CD1c-positive myeloid dendritic cell (primary cell): ENCODE measurements at regions not wholly inside any gene's neighbourhood (a gene's known extent, or its start where the extent isn't known, plus 50 kb on each side); places are given as distances from the start of the nearest gene placed in this dataset.
A peak's percentile ranks its signal among the peaks of the same experiment; 100 is the strongest.

ENCODE experiments used
- DNase-seq: peaks from one replicate; pipeline ENCODE4 v3.0.0-alpha.2; 2016; ENCODE audit errors: extremely low spot score

DNA sequence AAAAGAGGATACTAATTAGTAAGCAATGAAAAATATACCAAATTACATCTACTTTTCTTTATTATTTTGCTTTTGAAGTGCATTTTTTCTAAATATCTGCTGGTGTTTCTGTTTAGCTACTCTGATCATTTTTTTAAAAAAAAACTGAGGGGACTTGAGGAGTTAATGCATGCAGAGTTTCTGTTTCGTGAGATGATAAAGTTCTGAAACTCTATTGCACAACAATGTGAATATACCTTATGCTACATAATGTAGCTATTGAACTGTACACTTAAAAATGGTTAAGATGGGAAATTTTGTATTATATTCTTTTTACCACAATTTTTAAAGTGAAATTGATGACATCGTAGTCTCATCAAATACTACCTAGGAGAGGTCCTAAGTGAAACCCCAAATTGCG, 288.3 kb upstream of the NR4A3 start:
- DNase-seq: no peak

GRCh38 chr9:99537996-99538395, 283.7 kb upstream of the NR4A3 start:
- no peak for DNase-seq

- DNase-seq: no peak
Measured at GRCh38 chr9:99544526-99544925, 277.2 kb upstream of the NR4A3 start.

GRCh38 chr9:99549441-99549840, 272.2 kb upstream of the NR4A3 start:
- no peak for DNase-seq

DNA sequence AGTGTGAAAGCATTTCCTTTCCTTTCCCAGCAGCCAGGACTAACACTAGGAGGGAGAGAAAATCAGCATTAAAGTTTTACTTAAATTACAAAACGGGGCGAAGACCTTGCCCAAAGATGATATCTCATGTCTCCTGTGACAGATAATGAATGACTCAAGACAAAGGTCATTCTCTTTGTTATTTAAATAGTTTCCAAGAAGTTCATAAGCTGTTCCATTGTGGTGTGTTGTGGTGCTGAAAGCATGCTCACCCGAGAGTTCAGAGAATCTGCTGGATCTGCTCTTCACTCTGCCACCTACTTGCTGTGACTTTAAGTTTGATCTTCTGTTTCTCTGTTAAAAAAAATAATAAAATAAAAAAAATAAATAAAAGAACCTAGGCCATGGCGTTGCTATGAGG, 265.9 kb upstream of the NR4A3 start:
- DNase-seq: no peak

DNA sequence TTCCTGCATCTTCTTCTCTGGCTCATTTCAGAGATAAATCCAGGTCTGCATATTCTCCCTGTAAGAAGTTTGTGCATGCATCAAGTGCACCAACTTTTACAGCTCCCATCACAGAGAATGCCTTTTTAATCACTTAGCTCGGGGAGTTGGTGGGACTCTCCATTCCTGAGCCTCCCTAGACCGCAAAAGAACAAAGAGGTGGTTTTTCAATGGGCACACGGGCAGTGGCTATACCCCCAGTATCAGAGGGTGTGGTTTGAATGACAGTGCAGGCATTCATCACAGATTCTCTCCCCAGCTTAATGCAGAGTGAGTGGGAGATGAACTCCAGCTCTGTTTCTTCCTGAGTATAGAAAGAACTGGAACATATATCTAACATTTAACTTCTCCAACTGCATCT, 264.7 kb upstream of the NR4A3 start:
- no peak for DNase-seq

DNA sequence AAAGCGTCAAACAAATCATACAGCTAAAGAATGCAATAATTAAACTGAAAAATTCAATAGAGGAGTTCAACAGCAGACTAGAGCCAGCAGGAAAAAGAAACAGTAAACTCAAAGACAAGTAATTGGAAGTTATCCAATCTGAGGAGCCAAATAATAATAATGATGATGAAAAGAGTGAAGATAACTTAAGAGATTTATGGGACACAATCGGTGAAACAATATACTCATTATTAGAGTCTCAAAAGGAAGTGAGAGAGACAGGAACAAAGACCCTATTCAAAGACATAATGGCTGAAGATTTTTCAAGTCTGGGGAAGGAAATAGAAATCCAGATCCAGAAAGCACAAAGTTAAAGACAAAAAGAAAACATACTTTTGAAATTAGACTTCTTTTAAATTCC, 263.9 kb upstream of the NR4A3 start:
- no peak for DNase-seq

DNA sequence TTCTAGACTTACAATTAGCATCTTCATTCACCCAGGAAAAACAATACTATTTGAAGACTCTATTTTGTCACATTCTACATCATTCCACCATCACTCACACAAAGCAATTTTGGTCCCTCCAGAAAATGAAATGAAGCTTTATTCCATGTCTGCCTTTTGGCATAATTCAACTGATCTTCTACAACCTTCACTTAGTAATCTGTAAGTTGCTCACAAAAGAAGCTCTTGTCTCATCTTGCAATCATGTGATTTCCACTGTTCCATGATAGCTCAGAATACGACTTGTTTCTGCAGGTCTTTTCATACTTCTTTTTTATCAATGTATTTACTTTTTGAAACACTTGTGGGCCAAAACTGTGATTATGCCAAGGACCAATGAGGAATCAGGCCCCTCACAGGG, 261.9 kb upstream of the NR4A3 start:
- DNase-seq: no peak

DNA sequence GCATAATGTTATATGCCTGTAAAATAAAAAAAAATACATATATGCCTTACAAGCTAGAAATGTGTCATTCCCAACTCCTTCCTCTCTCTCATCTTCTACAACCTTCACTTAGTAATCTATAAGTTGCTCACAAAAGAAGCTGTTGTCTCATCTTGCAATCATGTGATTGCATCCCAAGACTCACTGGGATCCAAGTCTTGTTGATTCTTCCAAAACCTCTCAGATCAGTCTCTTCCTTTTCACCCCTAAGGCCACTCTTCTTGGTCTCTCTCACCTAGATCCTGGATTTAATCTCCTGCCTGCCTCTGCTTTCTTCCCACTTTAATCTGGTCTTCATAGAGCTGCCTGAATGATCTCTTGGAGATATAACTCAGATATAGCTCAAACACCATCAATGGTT, 261.1 kb upstream of the NR4A3 start:
- no peak for DNase-seq

GRCh38 chr9:99561509-99561917, 260.2 kb upstream of the NR4A3 start:
- DNase-seq: peak; percentile 59

GRCh38 chr9:99561961-99562565, 259.6 kb upstream of the NR4A3 start:
- DNase-seq: peak; percentile 57

DNA sequence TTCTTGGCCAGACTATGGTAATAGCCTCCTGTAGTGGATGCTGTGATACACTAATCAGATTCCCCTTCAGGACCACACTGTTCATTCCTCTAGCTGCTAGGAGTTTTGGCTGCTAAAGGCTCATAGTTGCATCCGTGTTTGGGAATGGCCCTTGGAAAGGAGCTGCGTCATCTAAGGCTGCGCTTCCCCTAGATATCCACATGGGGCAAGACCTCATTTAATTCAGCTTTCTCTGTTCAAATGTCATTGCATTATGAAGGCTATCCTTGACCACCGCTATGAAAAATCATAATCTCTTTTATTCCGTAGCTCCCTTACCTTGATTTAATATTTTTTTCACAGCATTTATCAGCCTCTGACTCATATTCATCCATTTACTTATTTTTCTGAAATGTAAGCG, 258.3 kb upstream of the NR4A3 start:
- no peak for DNase-seq

DNA sequence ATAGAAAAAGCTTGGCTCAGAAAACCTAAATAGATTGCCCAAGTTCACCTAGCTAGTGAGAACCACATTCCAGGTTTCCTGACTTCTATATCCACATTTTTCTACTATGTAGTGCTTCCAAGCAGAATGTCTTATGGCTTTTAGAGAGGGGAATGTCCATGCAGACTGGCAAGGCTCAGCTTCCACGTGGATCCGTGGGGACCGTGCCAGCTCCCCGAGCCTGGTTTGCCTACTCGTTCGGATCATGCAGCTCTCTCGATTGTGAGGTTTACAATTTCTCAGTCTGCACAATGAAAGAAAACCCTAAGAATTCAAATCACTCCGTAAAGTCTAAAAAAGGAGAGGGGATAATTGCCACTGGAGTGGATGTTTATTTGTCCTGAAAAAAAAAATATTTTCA, 256.5 kb upstream of the NR4A3 start:
- DNase-seq: no peak

GRCh38 chr9:99567436-99567835, 254.2 kb upstream of the NR4A3 start:
- DNase-seq: peak; percentile 32

DNA sequence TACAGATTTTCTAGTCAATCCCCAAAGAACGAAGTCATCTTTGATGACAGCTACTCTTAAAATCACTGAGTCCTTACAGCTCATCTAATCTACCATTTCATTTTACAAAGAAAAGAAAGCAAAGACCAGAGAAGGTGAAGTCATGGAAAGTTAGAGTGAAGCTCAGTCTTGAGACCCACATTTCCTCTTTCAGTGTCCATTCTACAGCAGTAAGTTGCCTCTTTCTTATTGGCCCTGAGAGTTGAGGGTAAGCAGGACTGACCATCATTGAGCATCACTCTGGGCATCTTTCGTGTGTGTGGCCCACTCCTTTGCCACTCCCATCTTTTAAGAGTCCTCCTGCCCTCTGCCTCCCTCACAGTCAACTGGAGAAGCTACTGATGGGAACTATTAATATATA, 251.8 kb upstream of the NR4A3 start:
- DNase-seq: no peak

DNA sequence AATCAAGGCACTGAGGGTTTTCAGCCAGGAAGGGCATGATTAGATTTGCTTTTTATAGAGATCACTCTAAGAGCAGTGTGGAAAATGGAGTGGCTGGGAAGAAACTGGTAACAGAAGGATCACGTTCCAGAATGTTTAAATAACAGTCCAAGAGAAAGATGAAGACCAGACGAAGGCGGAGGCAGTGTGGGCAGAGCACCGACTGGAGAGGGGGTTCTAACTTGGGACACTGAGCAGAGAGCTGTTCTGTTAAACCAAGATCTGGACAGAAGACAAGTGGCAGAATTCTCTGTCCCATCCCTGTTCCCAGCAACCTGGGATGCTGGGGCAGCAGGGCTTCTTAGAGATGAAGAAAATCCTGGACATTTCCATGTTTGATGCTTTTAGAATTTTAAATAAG, 249.1 kb upstream of the NR4A3 start:
- no peak for DNase-seq

DNA sequence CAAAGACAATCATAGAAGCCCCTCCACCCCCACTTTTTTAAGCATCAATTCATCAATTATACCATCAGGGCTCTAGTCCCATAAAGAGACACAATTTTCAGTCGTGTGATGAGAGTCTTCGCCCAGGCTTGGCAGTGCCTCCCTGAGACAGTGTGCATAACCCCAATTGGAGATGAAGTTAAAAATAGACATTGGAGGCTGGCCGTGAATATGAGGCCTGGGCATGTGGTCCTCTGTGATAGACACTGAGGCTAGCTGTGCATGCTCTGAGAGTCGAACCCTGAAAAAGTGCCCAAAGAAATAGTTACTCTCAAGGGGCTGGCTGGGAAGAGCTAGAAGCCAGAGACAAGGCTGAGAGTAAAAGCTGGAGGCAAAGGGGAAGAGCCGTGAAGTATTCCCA, 248.6 kb upstream of the NR4A3 start:
- no peak for DNase-seq

DNA sequence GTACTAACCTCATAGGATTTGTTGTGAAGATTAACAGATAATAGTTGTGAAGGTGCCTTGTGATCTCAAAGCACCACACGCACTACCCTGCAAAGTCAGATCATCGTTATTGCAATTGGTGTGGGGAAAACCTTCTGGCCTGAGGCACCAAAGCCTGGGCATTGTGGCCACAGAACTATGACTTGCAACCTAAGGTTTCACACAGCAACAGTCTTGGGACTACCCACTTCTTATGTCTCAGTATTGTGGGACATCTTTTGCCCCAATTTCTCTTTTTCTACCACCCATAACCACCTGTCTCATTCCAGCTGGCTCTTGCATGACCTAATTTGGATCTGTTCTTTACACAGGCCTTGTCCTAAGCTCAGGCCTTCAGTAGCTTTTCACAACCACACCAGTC, 247.8 kb upstream of the NR4A3 start:
- no peak for DNase-seq

- no peak for DNase-seq
Measured at GRCh38 chr9:99576002-99576401, 245.7 kb upstream of the NR4A3 start.

DNA sequence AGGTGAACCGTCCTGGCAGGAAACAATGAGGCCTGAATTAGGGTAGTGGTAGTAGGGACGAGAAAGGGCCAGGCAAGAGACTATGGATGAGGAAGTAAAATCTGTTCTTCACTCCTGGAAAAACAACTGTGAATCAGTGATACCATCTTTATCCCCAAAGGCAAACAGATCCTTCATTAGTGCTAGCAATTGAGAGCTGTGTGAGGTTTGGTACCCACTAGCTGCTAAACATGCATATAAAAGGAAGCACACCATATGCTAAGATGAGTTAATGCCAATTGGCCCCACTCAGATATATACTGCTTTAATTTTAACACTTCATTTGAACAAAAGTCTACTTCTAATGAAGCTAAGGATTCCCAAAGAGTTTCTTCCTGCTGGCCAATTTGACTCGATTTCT, 244.8 kb upstream of the NR4A3 start:
- DNase-seq: no peak

DNA sequence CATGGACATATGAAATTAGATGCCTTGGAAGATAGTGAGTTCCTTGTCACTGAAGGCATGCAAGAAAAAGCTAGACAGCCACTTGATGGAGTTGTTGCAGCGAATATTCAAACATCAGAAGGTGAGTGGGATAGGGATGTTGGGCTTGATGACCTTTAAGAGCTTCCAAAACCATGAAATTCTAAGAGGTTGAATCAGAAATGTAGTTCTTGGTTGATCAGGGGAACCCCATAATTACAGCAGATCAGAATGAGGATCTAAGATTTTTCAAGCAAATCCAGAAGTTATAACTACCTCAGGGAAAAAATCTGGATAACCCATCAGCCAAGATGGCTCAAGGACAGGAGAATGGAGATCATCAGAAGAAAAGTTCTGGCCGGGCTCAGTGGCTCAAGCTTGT, 244.3 kb upstream of the NR4A3 start:
- peak; percentile 68 for DNase-seq

GRCh38 chr9:99578666-99579065, 243.0 kb upstream of the NR4A3 start:
- DNase-seq: no peak

DNA sequence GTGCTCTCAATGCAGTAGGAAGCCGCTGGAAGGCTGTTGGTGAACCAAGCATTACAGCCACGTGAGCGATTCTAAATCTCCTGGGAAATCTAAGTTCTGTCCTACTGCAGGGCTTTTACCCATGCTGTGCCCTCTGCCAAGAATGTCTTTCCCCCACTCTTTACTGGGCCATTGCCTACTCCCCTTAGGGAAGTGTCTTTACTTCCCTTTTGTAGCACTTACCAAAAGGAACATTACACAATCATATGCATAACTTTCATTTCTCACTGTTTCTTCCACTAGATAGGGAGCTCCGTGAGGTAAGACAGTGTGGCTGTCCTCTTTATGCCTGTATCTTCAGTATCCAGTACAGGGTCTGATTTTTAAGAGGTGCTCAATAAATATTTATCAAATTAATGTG, 241.7 kb upstream of the NR4A3 start:
- DNase-seq: peak; percentile 76

GRCh38 chr9:99582814-99583213, 238.9 kb upstream of the NR4A3 start:
- DNase-seq: peak; percentile 58

DNA sequence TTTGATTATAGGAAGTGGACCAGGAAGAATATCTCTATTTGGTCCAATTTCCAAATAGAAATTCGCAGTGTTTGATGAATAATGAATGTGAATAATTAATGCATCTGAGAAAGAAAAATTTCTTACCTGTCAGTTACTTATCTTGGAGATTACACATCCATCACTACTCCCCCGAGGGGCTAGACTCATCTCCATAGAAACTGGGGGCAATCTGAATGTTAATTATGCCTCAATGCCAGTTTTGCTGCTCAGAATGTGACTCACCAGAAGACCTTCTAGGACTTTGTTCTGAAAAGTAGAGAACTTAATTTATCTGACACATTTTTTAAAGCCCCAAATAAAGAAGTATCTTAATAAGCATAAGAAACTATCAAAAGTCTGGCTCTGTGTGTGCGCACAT, 233.4 kb upstream of the NR4A3 start:
- no peak for DNase-seq
